ENCODE measurements at regions not wholly inside any gene's neighbourhood (a gene's known extent, or its start where the extent isn't known, plus 50 kb on each side); places are given as distances from the start of the nearest gene placed in this dataset.
"Not testable (repeated sequence)": the region's sequence is repeated elsewhere in the genome, so short reads cannot be mapped to it uniquely, and the experiment has no call there.

DNA sequence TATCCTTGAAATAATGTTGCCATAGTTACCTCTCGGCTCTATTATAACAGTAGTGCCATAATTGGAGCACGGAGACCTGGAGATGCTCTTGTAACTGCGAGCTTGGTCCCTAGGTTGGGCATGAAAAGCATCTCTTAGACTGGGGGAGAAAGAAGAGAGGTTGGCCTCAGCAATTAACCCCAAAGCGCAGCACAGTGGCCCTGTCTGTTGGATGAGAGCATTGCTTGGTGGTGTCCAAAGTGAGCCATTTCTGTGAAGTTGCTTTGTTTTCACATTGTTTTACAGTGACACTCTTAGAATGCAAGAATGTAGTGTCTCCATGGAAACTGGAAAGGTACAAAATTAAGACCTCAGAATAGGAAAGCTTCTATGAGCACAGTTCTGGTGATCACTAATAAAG, 660.7 kb upstream of the EEF2KMT start:
- H3K27me3 Mint-ChIP-seq (ENCODE audit: low read depth) = no peaks in the 10 kb centered on the region
- H3K4me1 Mint-ChIP-seq (ENCODE audit: low read depth) = no peaks in the 10 kb centered on the region
- H3K27ac Mint-ChIP-seq (ENCODE audit: unreplicated experiment) = no peak overlapping the region
- H3K9me3 Mint-ChIP-seq (ENCODE audit: low read depth) = peaks cover 32% of the 10 kb centered on the region
- no peaks in the 10 kb centered on the region for H3K36me3 Mint-ChIP-seq (ENCODE audit: low read depth)
- TF ChIP-seq CTCF (IDR thresholded peaks at IDR 0.05) = no peak
- no peak overlapping the region for H3K4me3 Mint-ChIP-seq (ENCODE audit: unreplicated experiment)
- no peak for DNase-seq (ENCODE audit: low spot score)

DNA sequence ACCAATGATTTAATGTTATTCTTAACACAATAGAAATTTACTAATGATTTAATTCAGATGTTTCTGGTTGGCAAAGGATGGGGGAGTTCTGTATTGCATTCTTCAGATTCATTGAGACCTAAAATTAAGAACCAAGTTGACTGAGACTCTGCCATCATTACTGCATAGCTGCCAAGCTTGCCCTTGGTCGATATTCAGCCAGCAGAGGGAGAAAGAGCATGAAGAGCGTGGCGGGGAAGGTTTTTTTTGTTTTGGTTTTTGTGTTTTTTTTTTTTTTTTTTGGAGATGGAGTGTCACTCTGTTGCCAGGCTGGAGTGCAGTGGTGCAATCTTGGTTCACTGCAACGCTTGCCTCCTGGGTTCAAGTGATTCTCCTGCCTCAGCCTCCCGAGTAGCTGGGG, 659.4 kb upstream of the EEF2KMT start:
- H3K4me1 Mint-ChIP-seq (ENCODE audit: low read depth) = no peaks in the 10 kb centered on the region
- no peak for DNase-seq (ENCODE audit: low spot score)
- H3K4me3 Mint-ChIP-seq (ENCODE audit: unreplicated experiment) = no peak overlapping the region
- no peak for TF ChIP-seq CTCF (IDR thresholded peaks at IDR 0.05)
- H3K36me3 Mint-ChIP-seq (ENCODE audit: low read depth) = no peaks in the 10 kb centered on the region
- no peaks in the 10 kb centered on the region for H3K27me3 Mint-ChIP-seq (ENCODE audit: low read depth)
- H3K9me3 Mint-ChIP-seq (ENCODE audit: low read depth) = peaks cover 27% of the 10 kb centered on the region
- no peak overlapping the region for H3K27ac Mint-ChIP-seq (ENCODE audit: unreplicated experiment)

DNA sequence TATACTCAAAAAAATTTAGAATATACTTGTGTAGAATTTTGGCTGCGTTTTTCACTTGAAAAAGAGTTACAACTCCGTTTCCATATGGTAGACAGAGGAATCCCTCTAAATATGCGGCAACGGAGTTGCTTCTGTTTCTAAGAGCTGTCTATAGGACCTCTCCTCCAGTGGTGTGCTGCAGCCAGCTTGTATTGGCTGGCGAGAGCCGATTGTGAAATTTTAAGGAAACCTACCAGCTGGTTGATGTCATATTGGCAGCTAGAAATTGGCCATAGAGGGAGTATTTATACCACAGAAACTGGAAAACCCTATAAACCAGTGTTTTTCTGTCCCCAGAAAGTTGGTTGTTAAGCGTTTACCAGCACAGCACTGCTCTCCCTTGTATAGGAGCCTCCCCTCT, 655.8 kb upstream of the EEF2KMT start:
- no peaks in the 10 kb centered on the region for H3K36me3 Mint-ChIP-seq (ENCODE audit: low read depth)
- H3K4me1 Mint-ChIP-seq (ENCODE audit: low read depth) = no peaks in the 10 kb centered on the region
- H3K9me3 Mint-ChIP-seq (ENCODE audit: low read depth) = peaks cover 32% of the 10 kb centered on the region
- TF ChIP-seq CTCF (IDR thresholded peaks at IDR 0.05) = no peak
- H3K4me3 Mint-ChIP-seq (ENCODE audit: unreplicated experiment) = no peak overlapping the region
- DNase-seq (ENCODE audit: low spot score) = no peak
- H3K27me3 Mint-ChIP-seq (ENCODE audit: low read depth) = no peaks in the 10 kb centered on the region
- no peak overlapping the region for H3K27ac Mint-ChIP-seq (ENCODE audit: unreplicated experiment)

DNA sequence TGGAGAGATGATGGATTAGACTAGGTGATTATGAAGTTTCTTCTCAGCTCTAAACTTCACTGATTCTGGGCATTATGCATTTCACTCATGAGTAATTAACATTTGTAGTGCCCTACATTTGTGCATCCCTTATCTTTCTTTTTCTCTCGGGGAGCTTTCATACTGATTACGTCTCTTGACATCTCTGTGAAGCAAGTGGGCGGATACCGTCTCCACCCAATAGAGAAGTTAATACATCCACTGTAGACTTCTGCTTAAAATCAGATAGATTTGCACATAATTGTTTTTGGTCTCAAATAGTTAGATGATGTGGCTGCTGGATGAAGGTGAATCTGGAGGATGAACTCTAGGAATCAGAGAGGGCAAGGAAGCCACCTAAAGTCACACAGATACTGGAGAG, 653.6 kb upstream of the EEF2KMT start:
- no peaks in the 10 kb centered on the region for H3K4me1 Mint-ChIP-seq (ENCODE audit: low read depth)
- H3K9me3 Mint-ChIP-seq (ENCODE audit: low read depth) = peaks cover 38% of the 10 kb centered on the region
- no peak for DNase-seq (ENCODE audit: low spot score)
- H3K27me3 Mint-ChIP-seq (ENCODE audit: low read depth) = no peaks in the 10 kb centered on the region
- no peak overlapping the region for H3K27ac Mint-ChIP-seq (ENCODE audit: unreplicated experiment)
- TF ChIP-seq CTCF (IDR thresholded peaks at IDR 0.05) = no peak
- no peak overlapping the region for H3K4me3 Mint-ChIP-seq (ENCODE audit: unreplicated experiment)
- H3K36me3 Mint-ChIP-seq (ENCODE audit: low read depth) = peaks cover 1% of the 10 kb centered on the region

DNA sequence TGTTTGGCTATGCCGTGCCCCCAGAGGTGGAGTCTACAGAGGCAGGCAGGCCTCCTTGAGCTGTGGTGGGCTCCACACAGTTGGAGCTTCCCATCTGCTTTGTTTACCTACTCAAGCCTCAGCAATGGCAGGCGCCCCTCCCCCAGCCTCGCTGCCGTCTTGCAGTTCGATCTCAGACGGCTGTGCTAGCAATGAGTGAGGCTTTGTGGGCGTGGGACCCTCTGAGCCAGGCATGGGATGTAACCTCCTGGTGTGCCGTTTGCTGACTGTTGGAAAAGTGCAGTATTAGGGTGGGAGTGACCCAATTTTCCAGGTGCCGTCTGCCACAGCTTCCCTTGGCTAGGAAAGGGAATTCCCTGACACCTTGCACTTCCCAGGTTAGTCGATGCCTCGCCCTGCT, 652.8 kb upstream of the EEF2KMT start:
- H3K27me3 Mint-ChIP-seq (ENCODE audit: low read depth) = not testable (repeated sequence)

DNA sequence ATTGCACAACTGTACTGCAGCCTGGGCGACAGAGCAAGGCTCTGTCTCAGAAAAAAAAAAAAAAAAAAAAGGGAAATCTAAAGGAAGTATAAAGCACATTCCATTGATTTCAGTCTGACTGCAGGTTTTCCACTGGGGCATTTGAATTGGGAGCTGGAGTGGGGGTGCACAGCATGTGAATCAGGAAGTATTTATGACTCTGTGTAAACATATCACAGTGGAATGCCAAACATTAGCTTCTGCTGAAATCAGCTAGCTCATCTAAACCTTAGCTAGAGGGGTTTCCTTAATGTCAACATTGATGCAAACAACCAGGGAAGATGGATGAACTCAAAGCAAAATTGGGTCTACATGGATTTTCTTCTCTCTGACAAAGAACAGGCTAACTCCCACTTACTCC, 641.0 kb upstream of the EEF2KMT start:
- H3K4me1 Mint-ChIP-seq (ENCODE audit: low read depth) = no peaks in the 10 kb centered on the region
- H3K27ac Mint-ChIP-seq (ENCODE audit: unreplicated experiment) = no peak overlapping the region
- no peak for TF ChIP-seq CTCF (IDR thresholded peaks at IDR 0.05)
- no peak overlapping the region for H3K4me3 Mint-ChIP-seq (ENCODE audit: unreplicated experiment)
- no peaks in the 10 kb centered on the region for H3K27me3 Mint-ChIP-seq (ENCODE audit: low read depth)
- DNase-seq (ENCODE audit: low spot score) = no peak
- H3K9me3 Mint-ChIP-seq (ENCODE audit: low read depth) = peaks cover 48% of the 10 kb centered on the region
- no peaks in the 10 kb centered on the region for H3K36me3 Mint-ChIP-seq (ENCODE audit: low read depth)

More for the DNA sequence above, 652.8 kb upstream of the EEF2KMT start:
- DNase-seq (ENCODE audit: low spot score); H3K4me3 Mint-ChIP-seq (ENCODE audit: unreplicated experiment); H3K27ac Mint-ChIP-seq (ENCODE audit: unreplicated experiment); H3K36me3 Mint-ChIP-seq (ENCODE audit: low read depth); H3K4me1 Mint-ChIP-seq (ENCODE audit: low read depth): not testable (repeated sequence)
- H3K9me3 Mint-ChIP-seq (ENCODE audit: low read depth) = peaks cover 44% of the 10 kb centered on the region

All from chondrocyte (in vitro differentiated cells).